NAMALWA (cell line): ENCODE measurements at regions not wholly inside any gene's neighbourhood (a gene's known extent, or its start where the extent isn't known, plus 50 kb on each side); places are given as distances from the start of the nearest gene placed in this dataset.

Source experiments
- DNase-seq: peaks from one replicate; pipeline ENCODE4 v3.0.0-alpha.2; 2015; ENCODE audit warnings: low spot score

- DNase-seq: no peak
Measured at GRCh38 chr22:23522623-23523251, 57.4 kb downstream of the IGLL1 start.

GRCh38 chr22:23521441-23522113 lies 58.5 kb downstream of the IGLL1 start:
- DNase-seq: peak; percentile 93

- DNase-seq: peak; percentile 24
Measured at GRCh38 chr22:23520863-23521440, 59.1 kb downstream of the IGLL1 start.

- DNase-seq: no peak
Measured at GRCh38 chr22:23519442-23520157, 60.5 kb downstream of the IGLL1 start.

GRCh38 chr22:23518376-23519187 lies 61.5 kb downstream of the IGLL1 start:
- no peak for DNase-seq

GRCh38 chr22:23517804-23518375 lies 62.2 kb downstream of the IGLL1 start:
- no peak for DNase-seq

GRCh38 chr22:23516304-23516703 lies 63.8 kb downstream of the IGLL1 start:
- DNase-seq: no peak

GRCh38 chr22:23514322-23515038 lies 65.6 kb downstream of the IGLL1 start:
- DNase-seq: no peak

GRCh38 chr22:23513705-23514104 lies 66.4 kb downstream of the IGLL1 start:
- DNase-seq: no peak

GRCh38 chr22:23513133-23513532 lies 67.0 kb downstream of the IGLL1 start:
- no peak for DNase-seq

- no peak for DNase-seq
Measured at GRCh38 chr22:23512721-23513120, 67.4 kb downstream of the IGLL1 start.

- DNase-seq: no peak
Measured at GRCh38 chr22:23512348-23512705, 67.8 kb downstream of the IGLL1 start.

GRCh38 chr22:23511627-23512347 lies 68.3 kb downstream of the IGLL1 start:
- DNase-seq: no peak

GRCh38 chr22:23509571-23510302 lies 70.4 kb downstream of the IGLL1 start:
- DNase-seq: no peak

- peak; percentile 52 for DNase-seq
Measured at GRCh38 chr22:23504516-23504915, 75.6 kb downstream of the IGLL1 start.

- no peak for DNase-seq
Measured at GRCh38 chr22:23503736-23504440, 76.2 kb downstream of the IGLL1 start.

GRCh38 chr22:23503142-23503541 lies 76.9 kb downstream of the IGLL1 start:
- no peak for DNase-seq

- DNase-seq: no peak
Measured at GRCh38 chr22:23501708-23502107, 78.4 kb downstream of the IGLL1 start.

- DNase-seq: no peak
Measured at GRCh38 chr22:23501261-23501619, 78.8 kb downstream of the IGLL1 start.
